ENCODE measurements at regions not wholly inside any gene's neighbourhood (a gene's known extent, or its start where the extent isn't known, plus 50 kb on each side); places are given as distances from the start of the nearest gene placed in this dataset.

DNA sequence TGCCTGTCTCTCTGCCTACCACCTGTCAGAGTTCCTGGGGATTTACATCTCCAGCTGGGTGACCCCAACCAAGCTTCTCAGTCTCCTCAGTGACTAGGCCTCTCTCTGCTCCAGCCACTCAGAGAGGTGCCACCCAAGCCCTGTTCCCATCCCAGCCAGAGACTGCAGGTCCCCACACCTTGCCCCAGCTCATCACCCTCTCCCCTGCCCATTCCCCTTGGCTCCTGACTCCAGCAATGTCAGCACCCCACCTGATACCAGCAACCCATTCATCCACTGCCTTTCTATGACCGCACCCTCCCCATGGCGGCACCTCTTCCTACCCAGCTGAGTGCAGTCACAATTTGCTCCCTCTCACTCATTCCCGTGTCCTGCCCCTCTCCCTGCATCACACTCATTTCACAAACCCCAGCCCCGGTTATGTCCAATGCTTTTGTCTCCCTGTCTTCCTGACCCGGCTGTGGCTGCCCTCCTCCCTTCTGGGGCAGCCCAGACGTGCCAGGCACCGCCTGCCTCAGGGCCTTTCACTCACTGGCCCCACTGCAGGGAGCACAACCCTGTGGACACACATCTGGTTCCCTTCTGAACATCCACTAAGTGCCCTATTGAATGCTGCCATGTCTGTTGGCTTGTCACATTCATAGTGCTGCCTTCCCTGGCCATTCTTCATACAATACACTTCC, 494.8 kb upstream of the HS6ST1 start:
- Histone ChIP-seq H3K36me3 (ENCODE audit: control insufficient read depth in 4 of 4, insufficient read depth in 3 of 4, low read depth in 1 of 4, low read length in 3 of 4) (no peaks in the 10 kb centered on the region), H3K9ac (ENCODE audit: low read depth in 1 of 2, low read length in 2 of 2) (no peak overlapping the region), H3K27me3 (ENCODE audit: control insufficient read depth in 4 of 4, insufficient read depth in 4 of 4, low read length in 3 of 4) (no peaks in the 10 kb centered on the region), H3K4me1 (ENCODE audit: control insufficient read depth in 4 of 4, insufficient read depth in 4 of 4, low read length in 3 of 4) (no peaks in the 10 kb centered on the region), H3K27ac (ENCODE audit: low read depth in 1 of 2, low read length in 2 of 2) (no peak overlapping the region), H3K9me3 (ENCODE audit: control insufficient read depth in 4 of 4, low read length in 3 of 4) (peaks cover 0 to 2% (median 0%) of the 10 kb centered on the region in 4 donors), H3K4me3 (ENCODE audit: low read depth in 1 of 3, low read length in 3 of 3) (no peak overlapping the region)
- WGBS, result 72% methylated on average over 7 of the region's 7 CpGs
- TF ChIP-seq, protein P1, sequence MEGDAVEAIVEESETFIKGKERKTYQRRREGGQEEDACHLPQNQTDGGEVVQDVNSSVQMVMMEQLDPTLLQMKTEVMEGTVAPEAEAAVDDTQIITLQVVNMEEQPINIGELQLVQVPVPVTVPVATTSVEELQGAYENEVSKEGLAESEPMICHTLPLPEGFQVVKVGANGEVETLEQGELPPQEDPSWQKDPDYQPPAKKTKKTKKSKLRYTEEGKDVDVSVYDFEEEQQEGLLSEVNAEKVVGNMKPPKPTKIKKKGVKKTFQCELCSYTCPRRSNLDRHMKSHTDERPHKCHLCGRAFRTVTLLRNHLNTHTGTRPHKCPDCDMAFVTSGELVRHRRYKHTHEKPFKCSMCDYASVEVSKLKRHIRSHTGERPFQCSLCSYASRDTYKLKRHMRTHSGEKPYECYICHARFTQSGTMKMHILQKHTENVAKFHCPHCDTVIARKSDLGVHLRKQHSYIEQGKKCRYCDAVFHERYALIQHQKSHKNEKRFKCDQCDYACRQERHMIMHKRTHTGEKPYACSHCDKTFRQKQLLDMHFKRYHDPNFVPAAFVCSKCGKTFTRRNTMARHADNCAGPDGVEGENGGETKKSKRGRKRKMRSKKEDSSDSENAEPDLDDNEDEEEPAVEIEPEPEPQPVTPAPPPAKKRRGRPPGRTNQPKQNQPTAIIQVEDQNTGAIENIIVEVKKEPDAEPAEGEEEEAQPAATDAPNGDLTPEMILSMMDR (IDR thresholded peaks at IDR 0.05; ENCODE audit: low read depth, low read length, missing input control), result no peak
- TF ChIP-seq FOXA1 (IDR thresholded peaks at IDR 0.05), result no peak
- TF ChIP-seq, protein P2, sequence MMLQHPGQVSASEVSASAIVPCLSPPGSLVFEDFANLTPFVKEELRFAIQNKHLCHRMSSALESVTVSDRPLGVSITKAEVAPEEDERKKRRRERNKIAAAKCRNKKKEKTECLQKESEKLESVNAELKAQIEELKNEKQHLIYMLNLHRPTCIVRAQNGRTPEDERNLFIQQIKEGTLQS (IDR thresholded peaks at IDR 0.05), result no peak
- no peak for TF ChIP-seq FOXA2 (IDR thresholded peaks at IDR 0.05)
- TF ChIP-seq, protein P3, sequence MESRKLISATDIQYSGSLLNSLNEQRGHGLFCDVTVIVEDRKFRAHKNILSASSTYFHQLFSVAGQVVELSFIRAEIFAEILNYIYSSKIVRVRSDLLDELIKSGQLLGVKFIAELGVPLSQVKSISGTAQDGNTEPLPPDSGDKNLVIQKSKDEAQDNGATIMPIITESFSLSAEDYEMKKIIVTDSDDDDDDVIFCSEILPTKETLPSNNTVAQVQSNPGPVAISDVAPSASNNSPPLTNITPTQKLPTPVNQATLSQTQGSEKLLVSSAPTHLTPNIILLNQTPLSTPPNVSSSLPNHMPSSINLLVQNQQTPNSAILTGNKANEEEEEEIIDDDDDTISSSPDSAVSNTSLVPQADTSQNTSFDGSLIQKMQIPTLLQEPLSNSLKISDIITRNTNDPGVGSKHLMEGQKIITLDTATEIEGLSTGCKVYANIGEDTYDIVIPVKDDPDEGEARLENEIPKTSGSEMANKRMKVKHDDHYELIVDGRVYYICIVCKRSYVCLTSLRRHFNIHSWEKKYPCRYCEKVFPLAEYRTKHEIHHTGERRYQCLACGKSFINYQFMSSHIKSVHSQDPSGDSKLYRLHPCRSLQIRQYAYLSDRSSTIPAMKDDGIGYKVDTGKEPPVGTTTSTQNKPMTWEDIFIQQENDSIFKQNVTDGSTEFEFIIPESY (IDR thresholded peaks at IDR 0.05), result no peak
- no peak for TF ChIP-seq HNF4A (conservative IDR thresholded peaks at IDR 0.05)
- no peak for TF ChIP-seq RAD21 (IDR thresholded peaks at IDR 0.05)
- TF ChIP-seq, protein P4, sequence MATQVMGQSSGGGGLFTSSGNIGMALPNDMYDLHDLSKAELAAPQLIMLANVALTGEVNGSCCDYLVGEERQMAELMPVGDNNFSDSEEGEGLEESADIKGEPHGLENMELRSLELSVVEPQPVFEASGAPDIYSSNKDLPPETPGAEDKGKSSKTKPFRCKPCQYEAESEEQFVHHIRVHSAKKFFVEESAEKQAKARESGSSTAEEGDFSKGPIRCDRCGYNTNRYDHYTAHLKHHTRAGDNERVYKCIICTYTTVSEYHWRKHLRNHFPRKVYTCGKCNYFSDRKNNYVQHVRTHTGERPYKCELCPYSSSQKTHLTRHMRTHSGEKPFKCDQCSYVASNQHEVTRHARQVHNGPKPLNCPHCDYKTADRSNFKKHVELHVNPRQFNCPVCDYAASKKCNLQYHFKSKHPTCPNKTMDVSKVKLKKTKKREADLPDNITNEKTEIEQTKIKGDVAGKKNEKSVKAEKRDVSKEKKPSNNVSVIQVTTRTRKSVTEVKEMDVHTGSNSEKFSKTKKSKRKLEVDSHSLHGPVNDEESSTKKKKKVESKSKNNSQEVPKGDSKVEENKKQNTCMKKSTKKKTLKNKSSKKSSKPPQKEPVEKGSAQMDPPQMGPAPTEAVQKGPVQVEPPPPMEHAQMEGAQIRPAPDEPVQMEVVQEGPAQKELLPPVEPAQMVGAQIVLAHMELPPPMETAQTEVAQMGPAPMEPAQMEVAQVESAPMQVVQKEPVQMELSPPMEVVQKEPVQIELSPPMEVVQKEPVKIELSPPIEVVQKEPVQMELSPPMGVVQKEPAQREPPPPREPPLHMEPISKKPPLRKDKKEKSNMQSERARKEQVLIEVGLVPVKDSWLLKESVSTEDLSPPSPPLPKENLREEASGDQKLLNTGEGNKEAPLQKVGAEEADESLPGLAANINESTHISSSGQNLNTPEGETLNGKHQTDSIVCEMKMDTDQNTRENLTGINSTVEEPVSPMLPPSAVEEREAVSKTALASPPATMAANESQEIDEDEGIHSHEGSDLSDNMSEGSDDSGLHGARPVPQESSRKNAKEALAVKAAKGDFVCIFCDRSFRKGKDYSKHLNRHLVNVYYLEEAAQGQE (IDR thresholded peaks at IDR 0.05), result no peak
- no peak for TF ChIP-seq EGR1 (IDR thresholded peaks at IDR 0.05; ENCODE audit: low read depth in 2 of 2)
- peak; percentile 14 for DNase-seq (ENCODE audit: low spot score)

DNA sequence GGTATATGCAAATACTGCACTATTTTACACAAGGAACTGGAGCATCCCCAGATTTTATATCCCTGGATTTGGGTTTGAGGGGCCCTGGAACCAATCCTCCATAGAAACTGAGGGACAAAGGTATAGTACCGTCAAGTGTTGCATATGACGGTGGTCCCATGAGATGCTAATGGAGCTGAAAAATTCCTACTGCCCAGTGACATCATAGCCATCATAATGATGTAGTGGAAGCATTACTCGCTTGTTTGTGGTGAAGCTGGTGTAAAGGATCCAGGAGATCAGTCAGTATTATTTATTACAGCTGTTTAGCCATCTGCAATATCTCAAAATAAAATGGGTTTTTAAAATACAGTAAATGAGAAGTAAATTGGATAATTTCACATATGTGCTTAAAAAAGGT, 496.6 kb upstream of the HS6ST1 start:
- no peak overlapping the region for H3K9ac ChIP-seq (ENCODE audit: low read depth in 1 of 2, low read length in 2 of 2)
- TF ChIP-seq EGR1 (IDR thresholded peaks at IDR 0.05; ENCODE audit: low read depth in 2 of 2) (no peak), GABPA (IDR thresholded peaks at IDR 0.05 in 1 of 2, conservative IDR thresholded peaks at IDR 0.05 in 1 of 2) (no peak), NR2F2 (IDR thresholded peaks at IDR 0.05) (no peak), YY1 (IDR thresholded peaks at IDR 0.05) (no peak), JUND (IDR thresholded peaks at IDR 0.05) (no peak), HNF4A (conservative IDR thresholded peaks at IDR 0.05) (no peak), TAF1 (conservative IDR thresholded peaks at IDR 0.05) (no peak), RXRA (IDR thresholded peaks at IDR 0.05) (no peak), SP1 (IDR thresholded peaks at IDR 0.05) (no peak), FOXA2 (IDR thresholded peaks at IDR 0.05) (no peak), RAD21 (IDR thresholded peaks at IDR 0.05) (no peak)
- TF ChIP-seq, protein P3 (IDR thresholded peaks at IDR 0.05), result no peak
- TF ChIP-seq, protein P1 (IDR thresholded peaks at IDR 0.05; ENCODE audit: low read depth, low read length, missing input control), result no peak
- TF ChIP-seq, protein P5, sequence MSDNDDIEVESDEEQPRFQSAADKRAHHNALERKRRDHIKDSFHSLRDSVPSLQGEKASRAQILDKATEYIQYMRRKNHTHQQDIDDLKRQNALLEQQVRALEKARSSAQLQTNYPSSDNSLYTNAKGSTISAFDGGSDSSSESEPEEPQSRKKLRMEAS (IDR thresholded peaks at IDR 0.05), result no peak
- no peaks in the 10 kb centered on the region for H3K9me3 ChIP-seq (ENCODE audit: control insufficient read depth in 4 of 4, low read length in 3 of 4)
- H3K36me3 ChIP-seq (ENCODE audit: control insufficient read depth in 4 of 4, insufficient read depth in 3 of 4, low read depth in 1 of 4, low read length in 3 of 4), result no peaks in the 10 kb centered on the region
- no peak overlapping the region for H3K4me3 ChIP-seq (ENCODE audit: low read depth in 1 of 3, low read length in 3 of 3)
- no peak overlapping the region for H3K27ac ChIP-seq (ENCODE audit: low read depth in 1 of 2, low read length in 2 of 2)
- WGBS, result 87% methylated on average over 3 of the region's 3 CpGs
- no peaks in the 10 kb centered on the region for H3K27me3 ChIP-seq (ENCODE audit: control insufficient read depth in 4 of 4, insufficient read depth in 4 of 4, low read length in 3 of 4)
- H3K4me1 ChIP-seq (ENCODE audit: control insufficient read depth in 4 of 4, insufficient read depth in 4 of 4, low read length in 3 of 4), result no peaks in the 10 kb centered on the region
- DNase-seq (ENCODE audit: low spot score), result no peak

Data from liver (tissue), 8 donors.